ENCODE measurements at regions not wholly inside any gene's neighbourhood (a gene's known extent, or its start where the extent isn't known, plus 50 kb on each side); places are given as distances from the start of the nearest gene placed in this dataset.

- no peak for TF ChIP-seq CTCF (IDR thresholded peaks at IDR 0.05; ENCODE audit: low read depth, low read length)
- H3K4me3 ChIP-seq (replicated peaks in 1 of 2; ENCODE audit: low read depth in 2 of 2, low read length in 2 of 2) = no peak overlapping the region
- DNase-seq (ENCODE audit: low read depth in 2 of 2) = no peak
Observed at GRCh38 chr9:93865716-93866115, 89.4 kb downstream of the BARX1 start.

- no peak overlapping the region for H3K4me3 ChIP-seq (replicated peaks in 1 of 2; ENCODE audit: low read depth in 2 of 2, low read length in 2 of 2)
- no peak for DNase-seq (ENCODE audit: low read depth in 2 of 2)
Observed at GRCh38 chr9:93865245-93865644, 89.9 kb downstream of the BARX1 start.

GRCh38 chr9:93864840-93865239 lies 90.3 kb downstream of the BARX1 start:
- H3K4me3 ChIP-seq (replicated peaks in 1 of 2; ENCODE audit: low read depth in 2 of 2, low read length in 2 of 2) = no peak overlapping the region
- no peak for DNase-seq (ENCODE audit: low read depth in 2 of 2)
- TF ChIP-seq CTCF (IDR thresholded peaks at IDR 0.05; ENCODE audit: low read depth, low read length) = no peak

More at GRCh38 chr9:93865245-93865644, 89.9 kb downstream of the BARX1 start:
- no peak for TF ChIP-seq CTCF (IDR thresholded peaks at IDR 0.05; ENCODE audit: low read depth, low read length)

GRCh38 chr9:93864032-93864431 lies 91.1 kb downstream of the BARX1 start:
- no peak overlapping the region for H3K4me3 ChIP-seq (replicated peaks in 1 of 2; ENCODE audit: low read depth in 2 of 2, low read length in 2 of 2)
- no peak for TF ChIP-seq CTCF (IDR thresholded peaks at IDR 0.05; ENCODE audit: low read depth, low read length)
- DNase-seq (ENCODE audit: low read depth in 2 of 2) = no peak

- TF ChIP-seq CTCF (IDR thresholded peaks at IDR 0.05; ENCODE audit: low read depth, low read length) = no peak
- H3K4me3 ChIP-seq (replicated peaks in 1 of 2; ENCODE audit: low read depth in 2 of 2, low read length in 2 of 2) = no peak overlapping the region
- no peak for DNase-seq (ENCODE audit: low read depth in 2 of 2)
Observed at GRCh38 chr9:93862877-93863545, 92.1 kb downstream of the BARX1 start.

GRCh38 chr9:93861736-93862358 lies 93.3 kb downstream of the BARX1 start:
- no peak overlapping the region for H3K4me3 ChIP-seq (replicated peaks in 1 of 2; ENCODE audit: low read depth in 2 of 2, low read length in 2 of 2)
- DNase-seq (ENCODE audit: low read depth in 2 of 2) = no peak
- no peak for TF ChIP-seq CTCF (IDR thresholded peaks at IDR 0.05; ENCODE audit: low read depth, low read length)
